H1 (cell line): ENCODE measurements at regions not wholly inside any gene's neighbourhood (a gene's known extent, or its start where the extent isn't known, plus 50 kb on each side); places are given as distances from the start of the nearest gene placed in this dataset.

Source experiments
- CTCF ChIA-PET: fragments of 300-600 bp; sonication (Branson Sonifier 250); formaldehyde crosslinking; loops from one replicate; lab custom pipeline; 2021; ENCODE audit not compliant: partially characterized antibody; lab: Charles Lee
- POLR2A ChIA-PET: fragments of 300-600 bp; sonication (Branson Sonifier 250); formaldehyde crosslinking; loops from one replicate; lab custom pipeline; 2021; ENCODE audit warnings: inconsistent platforms; ENCODE audit not compliant: partially characterized antibody; lab: Charles Lee
- DNase-seq, 2 experiments: peaks; one replicate each; pipeline versions ENCODE4 v3.0.0 to v3.0.0-alpha.2; 2010 to 2022; ENCODE audit warnings: low spot score in 2 of 2, low read depth in 1 of 2, mixed read lengths in 1 of 2
- FAIRE-seq: peaks from 2 replicates; lab custom pipeline; 2011; peaks lifted over from hg19 to GRCh38; lab: Jason Lieb, UNC
- H2AFZ ChIP-seq: 2 replicates; pipeline ENCODE4 v1.8.1; 2012; ENCODE audit warnings: low read length, inconsistent platforms
- H2AK5ac ChIP-seq: 2 replicates; pipeline ENCODE4 v1.6.1; 2013; ENCODE audit warnings: low read depth, low read length
- H2BK120ac ChIP-seq: replicated peaks from 2 replicates; pipeline ENCODE3; 2013; ENCODE audit warnings: low read depth, low read length, inconsistent platforms
- H2BK12ac ChIP-seq: 2 replicates; pipeline ENCODE4 v1.6.1; 2013; ENCODE audit warnings: low read depth, low read length
- H2BK15ac ChIP-seq: 2 replicates; pipeline ENCODE4 v1.6.1; 2013; ENCODE audit warnings: low read length
- H2BK20ac ChIP-seq: 2 replicates; pipeline ENCODE4 v1.6.1; 2013; ENCODE audit warnings: low read length
- H2BK5ac ChIP-seq: 2 replicates; pipeline ENCODE4 v1.6.1; 2013; ENCODE audit warnings: low read depth, low read length
- H3K14ac ChIP-seq: 2 replicates; pipeline ENCODE4 v1.6.1; 2013; ENCODE audit warnings: inconsistent platforms; ENCODE audit not compliant: insufficient read length
- H3K18ac ChIP-seq: 2 replicates; pipeline ENCODE4 v1.6.1; 2013; ENCODE audit warnings: low read length; ENCODE audit errors: extremely low read depth
- H3K23ac ChIP-seq: 2 replicates; pipeline ENCODE4 v1.6.1; 2013; ENCODE audit warnings: inconsistent platforms; ENCODE audit not compliant: insufficient read length
- H3K23me2 ChIP-seq: 2 replicates; pipeline ENCODE4 v1.6.1; 2013; ENCODE audit warnings: low read depth, low read length
- H3K27ac ChIP-seq: 2 replicates; pipeline ENCODE4 v1.6.1; 2011; ENCODE audit warnings: low read depth, low read length, inconsistent platforms
- H3K27me3 ChIP-seq, 4 experiments: replicated peaks in 1 of 4; 1 replicate in 1 of 4; 2 replicates in 3 of 4; pipeline versions ENCODE4 v1.6.1 to v1.8.1; 2011 to 2013; ENCODE audit warnings: low read length in 3 of 4, mild to moderate bottlenecking in 3 of 4, inconsistent platforms in 2 of 4, mixed read lengths in 2 of 4, moderate library complexity in 1 of 4; ENCODE audit not compliant: control insufficient read depth in 3 of 4, insufficient read depth in 3 of 4; ENCODE audit errors: extremely low read depth in 1 of 4
- H3K36me3 ChIP-seq, 4 experiments: 2 replicates each; pipeline versions ENCODE4 v1.6.1 to v1.8.1; 2011 to 2013; ENCODE audit warnings: mild to moderate bottlenecking in 4 of 4, low read length in 3 of 4, moderate library complexity in 2 of 4, control low read depth in 1 of 4, inconsistent platforms in 1 of 4; ENCODE audit not compliant: insufficient read depth in 4 of 4, control insufficient read depth in 2 of 4
- H3K4ac ChIP-seq: replicated peaks from 2 replicates; pipeline ENCODE3; 2013; ENCODE audit warnings: low read length, low read depth, mixed read lengths, inconsistent platforms; ENCODE audit not compliant: insufficient read length
- H3K4me1 ChIP-seq, 4 experiments: replicated peaks in 1 of 4; 1 replicate in 1 of 4; 2 replicates in 3 of 4; pipeline versions ENCODE4 v1.6.1 to v1.8.1; 2011 to 2013; ENCODE audit warnings: low read length in 3 of 4, inconsistent platforms in 2 of 4, mixed read lengths in 1 of 4; ENCODE audit not compliant: insufficient read depth in 4 of 4, control insufficient read depth in 3 of 4
- H3K4me2 ChIP-seq, 2 experiments: 2 replicates each; pipeline versions ENCODE4 v1.6.1 to v1.8.1; 2011 to 2013; ENCODE audit warnings: low read depth in 2 of 2, low read length in 2 of 2, control low read depth in 1 of 2, inconsistent platforms in 1 of 2, mild to moderate bottlenecking in 1 of 2; ENCODE audit not compliant: insufficient read depth in 1 of 2
- H3K4me3 ChIP-seq, 4 experiments: fragments of 200-600, 300-600 bp in 1 of 4; sonication (generic), shearing (Covaris generic), sonication (Bioruptor Twin) in 1 of 4; 2 replicates each; pipeline versions ENCODE4 v1.5.1 to v1.8.1; 2011 to 2016; ENCODE audit warnings: low read length in 4 of 4, low read depth in 3 of 4, control low read depth in 2 of 4, inconsistent platforms in 2 of 4, mild to moderate bottlenecking in 2 of 4, mixed read lengths in 1 of 4, moderate library complexity in 1 of 4; ENCODE audit not compliant: insufficient read depth in 2 of 4; ENCODE audit errors: extremely low read depth in 1 of 4
- H3K56ac ChIP-seq: replicated peaks from 2 replicates; pipeline ENCODE3; 2013; ENCODE audit warnings: low read depth, mild to moderate bottlenecking, mixed read lengths, low read length, inconsistent platforms; ENCODE audit not compliant: insufficient read length
- H3K79me1 ChIP-seq: 2 replicates; pipeline ENCODE4 v1.6.1; 2013; ENCODE audit warnings: low read depth, low read length, control low read depth
- H3K79me2 ChIP-seq, 2 experiments: 2 replicates each; pipeline versions ENCODE4 v1.6.1 to v1.8.1; 2012 to 2013; ENCODE audit warnings: low read length in 2 of 2, mild to moderate bottlenecking in 2 of 2, inconsistent platforms in 1 of 2; ENCODE audit not compliant: insufficient read depth in 2 of 2, control insufficient read depth in 1 of 2
- H3K9ac ChIP-seq, 4 experiments: replicated peaks in 1 of 4; 1 replicate in 1 of 4; 2 replicates in 3 of 4; pipeline versions ENCODE4 v1.6.1 to v1.8.1; 2011 to 2013; ENCODE audit warnings: low read depth in 3 of 4, low read length in 3 of 4, control low read depth in 2 of 4, mild to moderate bottlenecking in 2 of 4, moderate library complexity in 2 of 4, inconsistent platforms in 1 of 4; ENCODE audit errors: extremely low read depth in 1 of 4
- H3K9me3 ChIP-seq, 2 experiments: 2 replicates each; pipeline versions ENCODE4 v1.6.1 to v1.8.1; 2012 to 2013; ENCODE audit warnings: mild to moderate bottlenecking in 2 of 2, moderate library complexity in 2 of 2, control low read depth in 1 of 2, inconsistent platforms in 1 of 2, low read depth in 1 of 2, low read length in 1 of 2, mixed read lengths in 1 of 2; ENCODE audit not compliant: insufficient read depth in 2 of 2
- H4K20me1 ChIP-seq, 2 experiments: replicated peaks in 1 of 2; 2 replicates each; pipeline versions ENCODE3 to v1.8.1; 2011 to 2013; ENCODE audit warnings: inconsistent platforms in 2 of 2, low read length in 2 of 2, mild to moderate bottlenecking in 1 of 2; ENCODE audit not compliant: insufficient read depth in 2 of 2, control insufficient read depth in 1 of 2
- H4K5ac ChIP-seq: 2 replicates; pipeline ENCODE4 v1.6.1; 2013; ENCODE audit warnings: low read length, low read depth, mixed read lengths, inconsistent platforms; ENCODE audit not compliant: insufficient read length
- H4K8ac ChIP-seq: 2 replicates; pipeline ENCODE4 v1.8.0; 2013; ENCODE audit warnings: mild to moderate bottlenecking, moderate library complexity, low read length, inconsistent platforms; ENCODE audit not compliant: insufficient read depth; ENCODE audit errors: extremely low read depth
- H4K91ac ChIP-seq: replicated peaks from 2 replicates; pipeline ENCODE3; 2013; ENCODE audit warnings: low read length, mixed read lengths, inconsistent platforms; ENCODE audit not compliant: insufficient read length
- BCL11A ChIP-seq, 2 experiments: IDR thresholded peaks; one replicate each; pipeline ENCODE4 v1.6.1; 2011; ENCODE audit warnings: low read depth in 2 of 2, low read length in 2 of 2, mild to moderate bottlenecking in 2 of 2
- CREB1 ChIP-seq: IDR thresholded peaks from 2 replicates; pipeline ENCODE4 v1.6.1; 2012; ENCODE audit warnings: inconsistent platforms
- HDAC2 ChIP-seq, 2 experiments: fragments of 300-600 bp in 1 of 2; sonication (generic) in 1 of 2; IDR thresholded peaks; 2 replicates each; pipeline ENCODE4 v1.6.1; 2011 to 2012; ENCODE audit warnings: low read depth in 2 of 2, low read length in 2 of 2, mild to moderate bottlenecking in 2 of 2, moderate library complexity in 2 of 2, borderline replicate concordance in 1 of 2, inconsistent platforms in 1 of 2
- HDAC6 ChIP-seq: IDR thresholded peaks from one replicate; pipeline ENCODE4 v1.7.1; 2012; ENCODE audit warnings: low read depth, mild to moderate bottlenecking, inconsistent platforms, low read length, moderate library complexity
- KDM4A ChIP-seq: IDR thresholded peaks from one replicate; pipeline ENCODE4 v1.7.1; 2012; ENCODE audit warnings: low read depth, mild to moderate bottlenecking, moderate library complexity, low read length, inconsistent platforms; ENCODE audit not compliant: severe bottlenecking
- MAFK ChIP-seq: IDR thresholded peaks from 2 replicates; pipeline ENCODE4 v1.6.1; 2012; ENCODE audit warnings: low read depth, mild to moderate bottlenecking, improper control_type of control experiment, low read length
- RNF2 ChIP-seq: fragments of 200-900, 300-1000 bp; sonication (generic); IDR thresholded peaks from 2 replicates; pipeline ENCODE4 v1.7.1; 2016; ENCODE audit warnings: borderline replicate concordance, low read depth, mild to moderate bottlenecking, antibody characterized with exemption, low read length; ENCODE audit not compliant: poor library complexity, severe bottlenecking; ENCODE audit errors: missing control alignments
- SIN3A ChIP-seq, 2 experiments: IDR thresholded peaks in 1 of 2; conservative IDR thresholded peaks in 1 of 2; 2 replicates each; pipeline ENCODE4 v1.6.1; 2011 to 2012; ENCODE audit warnings: low read length in 2 of 2, improper control_type of control experiment in 1 of 2, low read depth in 1 of 2, mild to moderate bottlenecking in 1 of 2
- SP1 ChIP-seq: IDR thresholded peaks from 2 replicates; pipeline ENCODE4 v1.6.1; 2011; ENCODE audit warnings: low read depth, low read length
- SP2 ChIP-seq: IDR thresholded peaks from 2 replicates; pipeline ENCODE4 v1.6.1; 2012; ENCODE audit warnings: mild to moderate bottlenecking, low read length, inconsistent platforms
- SRF ChIP-seq: IDR thresholded peaks from 2 replicates; pipeline ENCODE4 v1.6.1; 2011; ENCODE audit warnings: mild to moderate bottlenecking, low read depth, low read length, moderate library complexity
- SUZ12 ChIP-seq: fragments of 200-600 bp; sonication (generic); IDR thresholded peaks from 2 replicates; pipeline ENCODE4 v1.6.1; 2012; ENCODE audit warnings: mild to moderate bottlenecking, inconsistent platforms, low read length, moderate library complexity, mixed read lengths
- TAF7 ChIP-seq: optimal IDR thresholded peaks from 2 replicates; pipeline ENCODE3; 2011; ENCODE audit warnings: low read depth, mild to moderate bottlenecking, inconsistent platforms, low read length, moderate library complexity, borderline replicate concordance
- TCF12 ChIP-seq: IDR thresholded peaks from 2 replicates; pipeline ENCODE4 v1.6.1; 2011; ENCODE audit warnings: low read depth, mild to moderate bottlenecking, low read length
- WGBS, 2 experiments: shearing (Covaris generic) in 1 of 2; methylation state at CpG; one replicate each; pipeline versions ENCODE4 v1.1.6 to v1.1.7; 2013 to 2015; ENCODE audit warnings: low lambda C conversion rate in 2 of 2, mixed read lengths in 2 of 2, inconsistent platforms in 1 of 2, low coverage in 1 of 2, missing lambda C conversion rate in 1 of 2; ENCODE audit not compliant: insufficient replicate concordance in 2 of 2, insufficient coverage in 1 of 2, insufficient read length in 1 of 2; ENCODE audit errors: extremely low coverage in 1 of 2, missing lambda C conversion rate in 1 of 2; 5-methylcytosine and 5-hydroxymethylcytosine counted together

DNA sequence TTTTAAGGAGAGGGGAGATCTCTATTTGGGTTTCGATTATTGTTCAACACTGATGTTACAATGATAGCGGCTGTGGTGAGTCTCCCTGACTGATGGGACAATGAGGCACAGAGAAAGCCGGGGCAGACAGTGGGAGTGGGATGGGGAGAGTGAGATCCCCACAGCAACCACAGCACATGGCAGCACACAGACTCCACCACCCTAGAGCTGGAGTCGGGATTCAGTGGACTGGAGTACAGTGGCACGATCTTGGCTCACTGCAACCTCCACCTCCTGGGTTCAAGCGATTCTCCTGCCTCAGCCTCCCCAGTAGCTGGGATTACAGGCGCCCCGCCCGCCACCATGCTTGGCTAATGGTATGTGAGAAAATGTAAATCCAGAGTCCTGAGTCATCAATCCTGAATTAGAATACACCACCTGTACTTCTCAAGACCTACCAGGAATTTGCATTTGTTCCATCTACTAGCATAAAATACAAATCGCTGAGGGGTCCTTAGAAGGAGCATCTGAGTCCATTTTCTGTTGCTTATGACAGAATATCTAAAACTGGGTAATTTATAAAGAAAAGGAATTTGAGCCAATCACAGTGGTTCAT lies 125.8 kb downstream of the TOMM20 start:
- 93% methylated on average over 10 of the region's 10 CpGs; no CpG with 5 or more reads in 1 of the 2 experiments for WGBS, 2 experiments
- H3K9me3 ChIP-seq = peaks cover 0 to 3% of the 10 kb centered on the region in 2 experiments; a peak in 1 of 4 replicates
- no peak overlapping the region for H2AK5ac ChIP-seq
- TF ChIP-seq KDM4A (no peak), SP2 (no peak), HDAC6 (no peak), SIN3A (conservative IDR thresholded peaks at IDR 0.05 in 1 of 2, IDR thresholded peaks at IDR 0.05 in 1 of 2; ENCODE audit: low read depth in 1 of 2, low read length in 2 of 2) (no peak), MAFK (no peak), TCF12 (no peak), RNF2 (no peak), SUZ12 (no peak), CREB1 (no peak), SRF (no peak), HDAC2 (IDR thresholded peaks at IDR 0.05; ENCODE audit: borderline replicate concordance in 1 of 2, low read depth in 2 of 2, low read length in 2 of 2) (no peak), SP1 (no peak), TAF7 (no peak), BCL11A (IDR thresholded peaks at IDR 0.05; ENCODE audit: low read depth in 2 of 2, low read length in 2 of 2) (no peak)

More for the DNA sequence above, 125.8 kb downstream of the TOMM20 start:
- no peaks in the 10 kb centered on the region for H3K79me2 ChIP-seq
- no peak overlapping the region for H4K8ac ChIP-seq
- H2BK120ac ChIP-seq = no peak overlapping the region
- H3K18ac ChIP-seq = no peak overlapping the region
- H3K14ac ChIP-seq = no peak overlapping the region
- no peaks in the 10 kb centered on the region for H3K36me3 ChIP-seq
- no peak overlapping the region for H2BK15ac ChIP-seq
- H4K5ac ChIP-seq = no peak overlapping the region
- H2BK5ac ChIP-seq = no peak overlapping the region
- no peak overlapping the region for H3K23ac ChIP-seq
- H2BK20ac ChIP-seq = no peak overlapping the region
- no peak overlapping the region for H3K4me2 ChIP-seq
- no peak overlapping the region for H3K4me3 ChIP-seq
- H2AFZ ChIP-seq = no peak overlapping the region
- H3K27me3 ChIP-seq = no peaks in the 10 kb centered on the region
- no peaks in the 10 kb centered on the region; a peak in 1 of 7 replicates for H3K4me1 ChIP-seq
- ChIA-PET CTCF (no interaction called here), POLR2A (no interaction called here)
- no peak overlapping the region for H3K27ac ChIP-seq
- no peak overlapping the region for H3K4ac ChIP-seq
- no peaks in the 10 kb centered on the region for H3K79me1 ChIP-seq
- H2BK12ac ChIP-seq = no peak overlapping the region; the same call in 1 of the 2 replicates
- DNase-seq (no peak), FAIRE-seq (no peak)
- no peaks in the 10 kb centered on the region for H3K23me2 ChIP-seq
- H3K9ac ChIP-seq = no peak overlapping the region
- no peak overlapping the region for H3K56ac ChIP-seq
- H4K91ac ChIP-seq = no peak overlapping the region
- no peaks in the 10 kb centered on the region for H4K20me1 ChIP-seq
